ENCODE measurements at regions not wholly inside any gene's neighbourhood (a gene's known extent, or its start where the extent isn't known, plus 50 kb on each side); places are given as distances from the start of the nearest gene placed in this dataset.

- no peak for DNase-seq (ENCODE audit: low read depth)
- TF ChIP-seq, protein P1, sequence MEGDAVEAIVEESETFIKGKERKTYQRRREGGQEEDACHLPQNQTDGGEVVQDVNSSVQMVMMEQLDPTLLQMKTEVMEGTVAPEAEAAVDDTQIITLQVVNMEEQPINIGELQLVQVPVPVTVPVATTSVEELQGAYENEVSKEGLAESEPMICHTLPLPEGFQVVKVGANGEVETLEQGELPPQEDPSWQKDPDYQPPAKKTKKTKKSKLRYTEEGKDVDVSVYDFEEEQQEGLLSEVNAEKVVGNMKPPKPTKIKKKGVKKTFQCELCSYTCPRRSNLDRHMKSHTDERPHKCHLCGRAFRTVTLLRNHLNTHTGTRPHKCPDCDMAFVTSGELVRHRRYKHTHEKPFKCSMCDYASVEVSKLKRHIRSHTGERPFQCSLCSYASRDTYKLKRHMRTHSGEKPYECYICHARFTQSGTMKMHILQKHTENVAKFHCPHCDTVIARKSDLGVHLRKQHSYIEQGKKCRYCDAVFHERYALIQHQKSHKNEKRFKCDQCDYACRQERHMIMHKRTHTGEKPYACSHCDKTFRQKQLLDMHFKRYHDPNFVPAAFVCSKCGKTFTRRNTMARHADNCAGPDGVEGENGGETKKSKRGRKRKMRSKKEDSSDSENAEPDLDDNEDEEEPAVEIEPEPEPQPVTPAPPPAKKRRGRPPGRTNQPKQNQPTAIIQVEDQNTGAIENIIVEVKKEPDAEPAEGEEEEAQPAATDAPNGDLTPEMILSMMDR (IDR thresholded peaks at IDR 0.05; ENCODE audit: insufficient read depth, low read depth, low read length), result no peak
Measured at GRCh38 chr6:3987576-3987975, 91.4 kb downstream of the FAM217A start.

GRCh38 chr6:3990692-3991491, 88.0 kb downstream of the FAM217A start:
- DNase-seq (ENCODE audit: low read depth), result peak; percentile 97
- H3K4me3 ChIP-seq (ENCODE audit: low read depth, low read length), result peak overlapping the region; percentile 54
- TF ChIP-seq, protein P1 (IDR thresholded peaks at IDR 0.05; ENCODE audit: insufficient read depth, low read depth, low read length), result peak; percentile 98

More at GRCh38 chr6:3987576-3987975, 91.4 kb downstream of the FAM217A start:
- H3K4me3 ChIP-seq (ENCODE audit: low read depth, low read length), result no peak overlapping the region

DNA sequence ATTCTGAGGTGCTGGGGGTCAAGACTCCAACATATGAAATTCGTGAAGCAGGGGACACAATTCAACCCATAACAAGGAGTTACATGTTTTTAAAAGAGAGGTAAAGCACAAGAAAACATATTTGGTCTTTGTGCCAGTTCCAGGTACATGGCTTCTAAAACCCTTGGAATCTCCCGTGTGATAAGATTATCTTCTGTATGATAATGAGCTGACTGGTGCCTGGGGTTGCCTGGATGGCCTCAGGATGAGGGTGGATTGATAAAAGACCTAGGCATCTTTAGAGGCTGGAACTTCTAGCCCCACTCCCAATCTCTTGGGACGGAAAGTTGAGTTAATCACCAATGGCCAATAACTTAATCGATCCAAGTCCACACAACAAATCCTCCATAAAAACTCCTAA, 87.0 kb downstream of the FAM217A start:
- TF ChIP-seq, protein P1 (IDR thresholded peaks at IDR 0.05; ENCODE audit: insufficient read depth, low read depth, low read length), result no peak
- no peak overlapping the region for H3K4me3 ChIP-seq (ENCODE audit: low read depth, low read length)
- DNase-seq (ENCODE audit: low read depth), result no peak

DNA sequence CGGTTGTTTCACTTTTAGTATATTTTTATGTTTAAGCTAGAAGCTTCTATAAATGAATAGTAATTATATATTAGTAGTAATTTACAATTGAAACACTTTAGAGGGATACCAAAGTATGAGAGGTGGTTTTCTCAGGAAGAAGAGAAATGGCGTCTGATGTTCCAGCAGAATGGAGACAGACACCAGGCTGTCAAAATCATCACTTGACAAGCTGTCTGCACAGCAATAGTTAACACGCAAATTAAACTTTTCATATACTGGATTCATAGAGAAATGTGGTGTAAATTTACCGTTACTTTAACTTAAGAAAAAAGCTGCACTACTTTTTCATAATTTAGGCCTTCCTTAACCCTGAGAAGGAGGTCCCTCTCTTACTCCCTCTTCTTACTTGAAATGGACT, 82.6 kb downstream of the FAM217A start:
- TF ChIP-seq, protein P1 (IDR thresholded peaks at IDR 0.05; ENCODE audit: insufficient read depth, low read depth, low read length), result no peak
- DNase-seq (ENCODE audit: low read depth), result no peak
- H3K4me3 ChIP-seq (ENCODE audit: low read depth, low read length), result no peak overlapping the region

DNA sequence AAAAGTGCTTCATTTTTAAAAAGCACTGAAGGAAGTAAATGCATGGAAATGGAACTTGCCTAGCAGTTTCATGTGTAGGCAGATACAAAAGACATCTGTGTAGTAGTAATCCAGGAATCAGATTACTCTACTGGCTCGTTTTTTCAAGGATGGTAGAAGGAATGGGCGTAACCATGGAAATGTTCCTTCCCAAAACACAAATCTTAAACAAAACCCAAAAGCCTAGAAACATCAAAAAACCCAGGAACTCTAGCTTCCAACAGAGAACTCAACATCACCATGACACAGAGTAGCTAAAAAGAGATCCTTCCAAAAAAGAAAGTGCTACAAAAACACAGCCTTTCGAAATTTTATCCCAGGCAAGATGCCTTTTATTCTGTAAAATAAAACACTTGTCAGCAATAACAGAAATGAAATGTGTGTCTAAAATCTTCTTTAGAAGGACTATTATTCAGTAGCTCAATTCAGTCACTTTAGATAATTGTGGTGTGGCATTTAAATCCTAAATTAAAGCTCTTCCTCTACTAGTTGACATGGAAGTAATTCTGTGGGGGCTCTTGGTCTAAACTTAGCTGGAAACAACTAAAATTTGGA, 81.7 kb downstream of the FAM217A start:
- H3K4me3 ChIP-seq (ENCODE audit: low read depth, low read length), result no peak overlapping the region

GRCh38 chr6:3999800-4000661, 78.9 kb downstream of the FAM217A start:
- DNase-seq (ENCODE audit: low read depth), result no peak
- TF ChIP-seq, protein P1 (IDR thresholded peaks at IDR 0.05; ENCODE audit: insufficient read depth, low read depth, low read length), result no peak
- no peak overlapping the region for H3K4me3 ChIP-seq (ENCODE audit: low read depth, low read length)

More for the DNA sequence above, 81.7 kb downstream of the FAM217A start:
- TF ChIP-seq, protein P1 (IDR thresholded peaks at IDR 0.05; ENCODE audit: insufficient read depth, low read depth, low read length), result no peak
- DNase-seq (ENCODE audit: low read depth), result peak; percentile 77

All from fibroblast of villous mesenchyme (primary cell).